Adrenal gland (tissue), 5 donors: ENCODE measurements at regions not wholly inside any gene's neighbourhood (a gene's known extent, or its start where the extent isn't known, plus 50 kb on each side); places are given as distances from the start of the nearest gene placed in this dataset.

Experiments
- POLR2A ChIP-seq, 2 donors: fragments of 450-650 bp; IDR thresholded peaks; one replicate each; pipeline ENCODE4 v1.6.1; 2017; ENCODE audit warnings: antibody characterized with exemption in 2 of 2, mild to moderate bottlenecking in 2 of 2, moderate library complexity in 1 of 2
- TF ChIP-seq, protein P1 (sequence below), 6 experiments: fragments of 450-650 bp in 4 of 6; fragments of 200-600 bp in 2 of 6; sonication (generic) in 1 of 6; IDR thresholded peaks; 1 replicate in 5 of 6; 2 replicates in 1 of 6; pipeline versions ENCODE4 v1.5.1 to v1.8.0; 2016 to 2021; ENCODE audit warnings: antibody characterized with exemption in 6 of 6, mild to moderate bottlenecking in 2 of 6, moderate library complexity in 1 of 6
- donor health status: DM: no; HTN: no; CAD: no.

DNA sequence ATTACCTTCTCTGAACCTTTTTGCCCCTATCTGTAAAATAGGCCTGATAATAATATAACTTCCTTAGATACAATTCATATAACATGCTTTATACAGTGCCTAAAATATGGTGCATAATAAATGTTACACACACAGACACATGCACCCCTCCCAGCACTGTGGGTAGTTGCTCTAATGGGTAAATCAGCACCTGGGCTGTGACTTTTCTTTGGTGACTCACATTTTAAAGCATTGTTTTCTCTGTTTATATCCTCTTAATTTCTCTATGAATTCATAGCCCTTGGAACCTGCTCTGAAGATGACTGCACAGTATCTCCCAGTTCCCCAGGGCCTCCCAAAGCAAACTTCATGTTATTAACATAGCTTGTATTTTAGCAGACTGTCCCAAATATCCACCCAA, 248.2 kb upstream of the TNP1 start:
- TF ChIP-seq, protein P1, sequence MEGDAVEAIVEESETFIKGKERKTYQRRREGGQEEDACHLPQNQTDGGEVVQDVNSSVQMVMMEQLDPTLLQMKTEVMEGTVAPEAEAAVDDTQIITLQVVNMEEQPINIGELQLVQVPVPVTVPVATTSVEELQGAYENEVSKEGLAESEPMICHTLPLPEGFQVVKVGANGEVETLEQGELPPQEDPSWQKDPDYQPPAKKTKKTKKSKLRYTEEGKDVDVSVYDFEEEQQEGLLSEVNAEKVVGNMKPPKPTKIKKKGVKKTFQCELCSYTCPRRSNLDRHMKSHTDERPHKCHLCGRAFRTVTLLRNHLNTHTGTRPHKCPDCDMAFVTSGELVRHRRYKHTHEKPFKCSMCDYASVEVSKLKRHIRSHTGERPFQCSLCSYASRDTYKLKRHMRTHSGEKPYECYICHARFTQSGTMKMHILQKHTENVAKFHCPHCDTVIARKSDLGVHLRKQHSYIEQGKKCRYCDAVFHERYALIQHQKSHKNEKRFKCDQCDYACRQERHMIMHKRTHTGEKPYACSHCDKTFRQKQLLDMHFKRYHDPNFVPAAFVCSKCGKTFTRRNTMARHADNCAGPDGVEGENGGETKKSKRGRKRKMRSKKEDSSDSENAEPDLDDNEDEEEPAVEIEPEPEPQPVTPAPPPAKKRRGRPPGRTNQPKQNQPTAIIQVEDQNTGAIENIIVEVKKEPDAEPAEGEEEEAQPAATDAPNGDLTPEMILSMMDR (IDR thresholded peaks at IDR 0.05): no peak
- TF ChIP-seq POLR2A (IDR thresholded peaks at IDR 0.05): no peak
